AG09309 (cell line): ENCODE measurements at regions not wholly inside any gene's neighbourhood (a gene's known extent, or its start where the extent isn't known, plus 50 kb on each side); places are given as distances from the start of the nearest gene placed in this dataset.

ENCODE experiments used
- DNase-seq: peaks from one replicate; pipeline ENCODE4 v3.0.0-alpha.2; 2010; ENCODE audit warnings: low read depth
- H3K4me3 ChIP-seq: 2 replicates; pipeline ENCODE4 v1.5.1; 2011; ENCODE audit warnings: mild to moderate bottlenecking, low read depth, low read length, moderate library complexity; ENCODE audit not compliant: control insufficient read depth
- TF ChIP-seq, protein P1 (sequence below): IDR thresholded peaks from 2 replicates; pipeline ENCODE4 v1.5.1; 2011; ENCODE audit warnings: mild to moderate bottlenecking, low read depth, low read length, inconsistent platforms; ENCODE audit not compliant: insufficient read depth, control insufficient read depth; ENCODE audit errors: missing control alignments

- DNase-seq = peak; percentile 67
Measured at GRCh38 chr11:122209619-122210366, 93.8 kb upstream of the BLID start.

DNA sequence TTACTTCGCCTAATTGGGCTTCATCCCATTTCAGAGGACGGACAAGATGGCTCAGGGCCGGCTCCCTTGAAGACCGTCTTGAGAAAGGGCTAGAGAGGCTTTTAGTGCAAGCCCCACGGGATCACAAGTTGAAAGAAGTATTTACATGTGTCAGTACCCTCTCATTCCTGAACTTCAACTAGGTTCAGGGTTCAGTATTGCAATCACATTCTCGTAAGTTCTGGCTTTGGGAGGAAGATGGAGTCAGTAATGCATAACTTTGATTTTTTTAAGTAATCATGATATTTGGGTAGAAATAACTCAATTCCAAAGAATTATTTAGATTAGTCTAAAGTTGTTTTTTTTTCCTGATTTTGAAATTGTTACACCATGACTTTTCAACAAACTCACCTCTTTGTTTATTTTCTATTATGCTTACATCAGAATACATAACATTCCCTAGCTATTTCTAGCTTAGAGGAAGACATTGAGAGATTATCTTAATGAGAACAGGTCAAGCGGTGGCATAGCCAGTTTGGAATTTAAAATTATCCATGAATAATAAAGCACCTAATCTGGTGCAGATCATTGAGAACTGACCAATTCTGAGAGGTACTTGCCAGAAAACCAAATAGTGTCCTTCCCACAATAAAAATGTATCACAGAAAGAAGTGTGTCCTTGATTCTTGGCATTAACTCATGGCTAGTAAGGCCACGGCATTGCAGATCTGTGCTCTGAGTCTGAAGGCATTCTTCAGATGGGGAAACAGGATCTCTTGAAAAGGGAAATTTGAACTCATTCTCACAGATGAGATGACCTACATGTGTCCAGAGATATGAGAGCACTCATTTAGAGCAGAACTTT lies 92.1 kb upstream of the BLID start:
- DNase-seq = peak; percentile 59
- H3K4me3 ChIP-seq = no peak overlapping the region
- TF ChIP-seq, protein P1, sequence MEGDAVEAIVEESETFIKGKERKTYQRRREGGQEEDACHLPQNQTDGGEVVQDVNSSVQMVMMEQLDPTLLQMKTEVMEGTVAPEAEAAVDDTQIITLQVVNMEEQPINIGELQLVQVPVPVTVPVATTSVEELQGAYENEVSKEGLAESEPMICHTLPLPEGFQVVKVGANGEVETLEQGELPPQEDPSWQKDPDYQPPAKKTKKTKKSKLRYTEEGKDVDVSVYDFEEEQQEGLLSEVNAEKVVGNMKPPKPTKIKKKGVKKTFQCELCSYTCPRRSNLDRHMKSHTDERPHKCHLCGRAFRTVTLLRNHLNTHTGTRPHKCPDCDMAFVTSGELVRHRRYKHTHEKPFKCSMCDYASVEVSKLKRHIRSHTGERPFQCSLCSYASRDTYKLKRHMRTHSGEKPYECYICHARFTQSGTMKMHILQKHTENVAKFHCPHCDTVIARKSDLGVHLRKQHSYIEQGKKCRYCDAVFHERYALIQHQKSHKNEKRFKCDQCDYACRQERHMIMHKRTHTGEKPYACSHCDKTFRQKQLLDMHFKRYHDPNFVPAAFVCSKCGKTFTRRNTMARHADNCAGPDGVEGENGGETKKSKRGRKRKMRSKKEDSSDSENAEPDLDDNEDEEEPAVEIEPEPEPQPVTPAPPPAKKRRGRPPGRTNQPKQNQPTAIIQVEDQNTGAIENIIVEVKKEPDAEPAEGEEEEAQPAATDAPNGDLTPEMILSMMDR = no peak

More at GRCh38 chr11:122209619-122210366, 93.8 kb upstream of the BLID start:
- no peak overlapping the region for H3K4me3 ChIP-seq
- TF ChIP-seq, protein P1 = no peak

- DNase-seq = no peak
- no peak overlapping the region for H3K4me3 ChIP-seq
- TF ChIP-seq, protein P1 = no peak
Measured at GRCh38 chr11:122207505-122207904, 91.5 kb upstream of the BLID start.

- TF ChIP-seq, protein P1 = no peak
- DNase-seq = no peak
- no peak overlapping the region for H3K4me3 ChIP-seq
Measured at GRCh38 chr11:122205036-122205435, 89.0 kb upstream of the BLID start.

GRCh38 chr11:122204206-122204605 lies 88.2 kb upstream of the BLID start:
- TF ChIP-seq, protein P1 = no peak

DNA sequence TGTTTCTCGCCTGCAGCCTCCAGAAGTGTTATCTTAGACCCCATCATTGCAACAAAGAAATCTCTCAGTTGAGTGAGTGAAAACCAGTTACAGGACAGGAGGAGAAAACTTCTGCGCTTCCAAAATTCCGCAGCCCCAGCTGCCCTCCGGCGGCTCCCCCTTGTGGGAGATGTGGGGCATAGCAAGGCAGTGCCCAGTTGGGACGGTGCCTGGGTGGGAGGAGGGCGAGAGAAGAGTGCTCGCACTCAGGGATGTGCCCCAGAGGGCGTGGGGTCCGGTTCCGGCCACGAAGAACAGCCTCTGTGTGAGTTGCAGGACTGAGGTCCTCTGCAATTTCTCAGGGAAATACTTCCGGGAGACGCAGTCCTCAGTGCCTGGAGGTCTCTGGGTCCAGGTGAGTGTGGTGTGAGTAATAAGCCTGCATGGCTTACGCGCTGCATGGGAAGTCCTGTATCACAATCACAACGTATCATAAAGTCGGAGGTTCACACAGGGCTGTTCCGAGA lies 87.0 kb upstream of the BLID start:
- TF ChIP-seq, protein P1 = peak; percentile 100
- peak overlapping the region; percentile 57 for H3K4me3 ChIP-seq
- DNase-seq = peak; percentile 41

More at GRCh38 chr11:122204206-122204605, 88.2 kb upstream of the BLID start:
- DNase-seq = no peak
- H3K4me3 ChIP-seq = no peak overlapping the region
